Endodermal cell (in vitro differentiated cells): ENCODE measurements at regions not wholly inside any gene's neighbourhood (a gene's known extent, or its start where the extent isn't known, plus 50 kb on each side); places are given as distances from the start of the nearest gene placed in this dataset.

Source experiments
- DNase-seq: peaks from one replicate; pipeline ENCODE4 v3.0.0-alpha.2; 2017
- H3K27ac ChIP-seq: 2 replicates; pipeline ENCODE4 v1.5.1; 2013; ENCODE audit warnings: mild to moderate bottlenecking, low read depth, low read length, moderate library complexity
- H3K27me3 ChIP-seq: 2 replicates; pipeline ENCODE4 v1.6.1; 2013; ENCODE audit warnings: mild to moderate bottlenecking, low read length, moderate library complexity; ENCODE audit not compliant: insufficient read depth, control insufficient read depth, poor library complexity, severe bottlenecking
- H3K36me3 ChIP-seq: 2 replicates; pipeline ENCODE4 v1.7.0; 2013; ENCODE audit warnings: mild to moderate bottlenecking, low read length, moderate library complexity; ENCODE audit not compliant: control insufficient read depth, insufficient read depth
- H3K4me1 ChIP-seq: one replicate; pipeline ENCODE4 v1.7.0; 2013; ENCODE audit warnings: low read length; ENCODE audit not compliant: control insufficient read depth, insufficient read depth
- H3K4me3 ChIP-seq: 2 replicates; pipeline ENCODE4 v1.5.1; 2013; ENCODE audit warnings: mild to moderate bottlenecking, low read length, moderate library complexity
- H3K9ac ChIP-seq: 2 replicates; pipeline ENCODE4 v1.6.1; 2013; ENCODE audit warnings: mild to moderate bottlenecking, low read length, moderate library complexity; ENCODE audit not compliant: poor library complexity, severe bottlenecking; ENCODE audit errors: extremely low read depth
- H3K9me3 ChIP-seq: 2 replicates; pipeline ENCODE4 v1.6.1; 2013; ENCODE audit warnings: mild to moderate bottlenecking, low read length, moderate library complexity; ENCODE audit not compliant: control insufficient read depth
- H3K27ac Mint-ChIP-seq: 2 replicates; pipeline ENCODE4 v1.8.0; 2020; ENCODE audit warnings: mixed read lengths
- H3K27me3 Mint-ChIP-seq: 2 replicates; pipeline ENCODE4 v1.8.0; 2021; ENCODE audit warnings: mild to moderate bottlenecking, mixed read lengths; ENCODE audit not compliant: insufficient read depth
- H3K36me3 Mint-ChIP-seq: 2 replicates; pipeline ENCODE4 v1.8.0; 2020; ENCODE audit warnings: low read depth, mixed read lengths
- H3K4me1 Mint-ChIP-seq: 2 replicates; pipeline ENCODE4 v1.8.0; 2020; ENCODE audit warnings: mixed read lengths
- H3K4me3 Mint-ChIP-seq: 2 replicates; pipeline ENCODE4 v1.8.0; 2020; ENCODE audit warnings: mild to moderate bottlenecking, moderate library complexity, mixed read lengths
- H3K9me3 Mint-ChIP-seq: 2 replicates; pipeline ENCODE4 v1.8.0; 2020; ENCODE audit warnings: mild to moderate bottlenecking, mixed read lengths
- CTCF ChIP-seq: fragments of 200-600 bp; sonication (generic); conservative IDR thresholded peaks from 2 replicates; pipeline ENCODE4 v1.5.0; 2021; ENCODE audit warnings: antibody characterized with exemption, mild to moderate bottlenecking
- WGBS, 2 experiments: methylation state at CpG; one replicate each; pipeline versions ENCODE4 v1.1.5 to v1.1.7; 2013; ENCODE audit warnings: missing lambda C conversion rate in 2 of 2, mixed read lengths in 1 of 2; ENCODE audit not compliant: insufficient coverage in 1 of 2, insufficient read length in 1 of 2; 5-methylcytosine and 5-hydroxymethylcytosine counted together

- 95% methylated on average over 3 to 6 of the region's 6 CpGs for WGBS, 2 experiments
- no peaks in the 10 kb centered on the region for H3K36me3 Mint-ChIP-seq
- Histone ChIP-seq H3K27me3 (no peaks in the 10 kb centered on the region), H3K4me3 (no peak overlapping the region), H3K4me1 (peaks cover 1% of the 10 kb centered on the region), H3K27ac (no peak overlapping the region), H3K9me3 (no peaks in the 10 kb centered on the region), H3K36me3 (no peaks in the 10 kb centered on the region), H3K9ac (no peak overlapping the region)
- H3K9me3 Mint-ChIP-seq, result no peaks in the 10 kb centered on the region
- H3K27me3 Mint-ChIP-seq, result no peaks in the 10 kb centered on the region
- DNase-seq, result no peak
- H3K4me1 Mint-ChIP-seq, result peaks cover 19% of the 10 kb centered on the region
- H3K27ac Mint-ChIP-seq, result no peak overlapping the region
- no peak overlapping the region for H3K4me3 Mint-ChIP-seq
- TF ChIP-seq CTCF, result no peak
Observed at GRCh38 chr12:18853570-18854366, 115.8 kb downstream of the CAPZA3 start.

GRCh38 chr12:18857656-18858055 lies 119.7 kb downstream of the CAPZA3 start:
- Mint-ChIP-seq H3K9me3 (peaks cover 3% of the 10 kb centered on the region), H3K36me3 (peaks cover 2% of the 10 kb centered on the region), H3K27me3 (no peaks in the 10 kb centered on the region), H3K27ac (no peak overlapping the region), H3K4me3 (no peak overlapping the region), H3K4me1 (peaks cover 18% of the 10 kb centered on the region)
- Histone ChIP-seq H3K9me3 (peaks cover 4% of the 10 kb centered on the region), H3K4me1 (peaks cover 2% of the 10 kb centered on the region), H3K27ac (no peak overlapping the region), H3K27me3 (no peaks in the 10 kb centered on the region), H3K9ac (no peak overlapping the region), H3K4me3 (no peak overlapping the region), H3K36me3 (no peaks in the 10 kb centered on the region)
- no peak for TF ChIP-seq CTCF
- no peak for DNase-seq

- H3K9me3 Mint-ChIP-seq, result peaks cover 9% of the 10 kb centered on the region
- no peak for TF ChIP-seq CTCF
- H3K4me1 Mint-ChIP-seq, result peaks cover 21% of the 10 kb centered on the region
- Histone ChIP-seq H3K9ac (no peak overlapping the region), H3K36me3 (no peaks in the 10 kb centered on the region), H3K4me3 (no peak overlapping the region), H3K27ac (no peak overlapping the region), H3K27me3 (no peaks in the 10 kb centered on the region), H3K9me3 (peaks cover 8% of the 10 kb centered on the region), H3K4me1 (peaks cover 2% of the 10 kb centered on the region)
- no peak overlapping the region for H3K27ac Mint-ChIP-seq
- DNase-seq, result no peak
- H3K4me3 Mint-ChIP-seq, result no peak overlapping the region
- no peaks in the 10 kb centered on the region for H3K27me3 Mint-ChIP-seq
- 88 to 89% methylated on average over 1 of the region's 1 CpG for WGBS, 2 experiments
- peaks cover 4% of the 10 kb centered on the region for H3K36me3 Mint-ChIP-seq
Observed at GRCh38 chr12:18859400-18859799, 121.5 kb downstream of the CAPZA3 start.
